ENCODE measurements at regions not wholly inside any gene's neighbourhood (a gene's known extent, or its start where the extent isn't known, plus 50 kb on each side); places are given as distances from the start of the nearest gene placed in this dataset.
"Not testable (repeated sequence)": the region's sequence is repeated elsewhere in the genome, so short reads cannot be mapped to it uniquely, and the experiment has no call there.

- not testable (repeated sequence) for DNase-seq (ENCODE audit: low spot score)
Measured at GRCh38 chr9:26492608-26493521, 399.7 kb downstream of the CAAP1 start.

DNA sequence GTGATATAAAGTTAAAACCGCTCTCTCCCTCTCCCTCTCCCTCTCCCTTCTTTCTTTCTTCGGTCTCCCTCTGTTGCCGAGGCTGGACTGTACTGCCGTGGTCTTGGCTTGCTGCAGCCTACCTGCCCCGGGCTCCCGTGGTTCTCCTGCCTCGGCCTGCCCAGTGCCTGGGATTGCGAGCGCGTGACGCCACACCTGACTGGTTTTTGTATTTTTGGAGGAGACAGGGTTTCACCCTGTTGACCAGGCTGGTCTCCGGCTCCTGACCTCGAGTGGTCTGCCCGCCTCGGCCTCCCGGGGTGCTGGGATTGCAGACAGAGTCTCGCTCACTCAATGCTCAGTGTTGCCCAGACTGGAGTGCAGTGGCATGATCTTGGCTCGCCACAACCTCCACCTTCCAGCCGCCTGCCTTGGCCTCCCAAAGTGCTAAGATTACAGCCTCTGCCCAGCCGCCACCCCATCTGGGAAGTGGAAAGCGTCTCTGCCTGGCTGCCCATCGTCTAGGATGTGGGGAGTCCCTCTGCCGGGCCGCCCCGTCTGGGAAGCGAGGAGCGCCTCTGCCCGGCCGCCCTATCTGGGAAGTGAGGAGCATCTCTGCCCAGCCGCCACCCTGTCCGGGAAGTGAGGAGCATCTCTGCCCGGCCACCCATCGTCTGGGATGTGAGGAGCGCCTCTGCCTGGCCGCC is 400.5 kb downstream of the CAAP1 start:
- not testable (repeated sequence) for DNase-seq (ENCODE audit: low spot score)

GRCh38 chr9:26483991-26484390 is 408.6 kb downstream of the CAAP1 start:
- DNase-seq (ENCODE audit: low spot score) = no peak

GRCh38 chr9:26477963-26478362 is 414.6 kb downstream of the CAAP1 start:
- DNase-seq (ENCODE audit: low spot score) = no peak

DNA sequence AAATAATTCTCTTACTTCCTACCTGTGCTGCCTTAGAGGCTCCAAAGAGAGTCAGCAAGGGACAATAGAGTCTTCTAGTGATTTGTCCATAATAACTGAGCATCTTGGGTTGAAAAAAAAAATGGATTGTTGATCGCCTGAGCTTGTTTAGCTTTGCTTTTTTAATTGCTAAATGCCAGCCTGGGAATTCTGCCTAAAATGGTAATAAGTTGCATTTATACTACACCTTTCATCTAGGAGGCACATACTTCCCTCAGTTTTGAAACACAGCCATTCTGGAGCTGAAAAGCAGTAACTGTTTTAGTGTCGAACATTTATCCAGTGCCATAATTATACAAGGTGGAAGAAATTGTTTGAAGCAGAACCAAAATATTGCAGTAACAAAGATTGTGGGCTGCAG is 421.3 kb downstream of the CAAP1 start:
- DNase-seq (ENCODE audit: low spot score) = no peak

- no peak for DNase-seq (ENCODE audit: low spot score)
Measured at GRCh38 chr9:26470284-26470683, 422.3 kb downstream of the CAAP1 start.

DNA sequence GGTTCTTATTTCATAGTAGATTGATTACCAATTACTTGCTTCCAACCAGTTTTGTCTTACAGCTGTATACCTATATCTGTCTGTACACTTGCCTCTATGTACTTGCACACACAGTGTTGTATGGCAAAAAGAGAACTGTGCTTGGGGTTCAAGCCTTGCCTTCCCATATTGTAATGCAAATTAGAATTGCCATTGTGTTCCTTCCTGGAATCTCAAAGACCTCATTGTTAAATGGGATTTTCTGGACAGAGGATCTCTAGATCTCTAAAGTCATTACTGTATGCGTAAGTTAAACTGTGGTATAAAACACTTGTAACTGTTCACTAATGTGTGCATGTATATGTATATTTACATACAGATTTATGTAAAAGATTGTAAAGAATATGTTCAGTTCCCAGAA is 428.8 kb downstream of the CAAP1 start:
- DNase-seq (ENCODE audit: low spot score) = no peak

DNA sequence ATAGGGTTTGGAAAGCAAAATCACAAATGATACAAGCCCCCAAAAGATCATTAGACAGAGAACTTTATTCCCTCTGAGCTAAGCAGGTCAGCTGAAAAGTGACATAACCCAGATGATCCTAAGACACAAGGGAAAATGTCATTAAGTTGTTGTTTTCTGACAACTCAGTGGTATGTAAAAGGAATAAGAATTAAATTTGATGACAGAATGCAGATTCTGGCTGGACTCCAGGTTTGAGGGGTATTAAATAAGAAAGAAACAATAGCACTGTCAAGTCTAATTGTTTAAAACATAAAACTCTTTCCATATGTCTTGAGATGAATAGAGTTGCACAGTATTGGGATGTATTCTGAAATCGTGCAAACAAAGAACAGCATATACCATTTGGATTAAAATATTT is 429.9 kb downstream of the CAAP1 start:
- no peak for DNase-seq (ENCODE audit: low spot score)

DNA sequence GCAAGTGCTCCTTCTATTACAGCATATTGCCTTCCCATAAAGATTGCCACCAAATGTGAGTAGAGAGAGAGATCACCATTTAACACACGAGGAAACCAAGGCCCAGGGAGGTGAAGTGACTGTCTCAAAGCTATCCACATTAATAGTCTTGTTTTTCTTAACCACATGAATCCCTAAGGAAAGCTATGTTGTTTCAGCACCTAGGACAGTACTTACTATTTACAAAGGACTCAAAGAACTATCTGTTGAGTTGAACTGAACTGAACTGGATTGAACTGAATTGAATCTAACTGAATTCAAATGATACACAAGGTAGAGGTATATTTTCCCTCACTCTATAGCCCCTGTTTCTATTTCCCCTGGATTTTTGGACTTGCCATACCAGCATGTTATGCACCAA is 430.4 kb downstream of the CAAP1 start:
- no peak for DNase-seq (ENCODE audit: low spot score)

DNA sequence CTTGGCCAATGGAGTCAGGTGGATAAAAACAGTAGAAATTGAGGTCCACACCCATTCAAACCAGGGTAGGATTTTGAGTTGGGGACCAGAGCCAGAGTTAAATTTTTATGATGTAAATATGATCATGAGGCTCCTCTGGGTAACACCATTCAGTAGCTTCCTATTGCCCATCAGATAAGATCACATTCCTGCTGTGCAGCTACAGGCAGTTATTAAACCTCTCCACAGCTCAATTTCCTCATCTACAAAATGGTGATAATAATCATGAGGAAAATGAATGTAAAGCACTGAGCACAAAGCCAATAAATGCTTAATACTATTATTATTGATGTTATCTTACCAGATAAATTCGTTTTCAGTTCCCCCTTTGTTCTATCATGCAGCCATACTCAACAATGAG is 432.0 kb downstream of the CAAP1 start:
- DNase-seq (ENCODE audit: low spot score) = no peak

DNA sequence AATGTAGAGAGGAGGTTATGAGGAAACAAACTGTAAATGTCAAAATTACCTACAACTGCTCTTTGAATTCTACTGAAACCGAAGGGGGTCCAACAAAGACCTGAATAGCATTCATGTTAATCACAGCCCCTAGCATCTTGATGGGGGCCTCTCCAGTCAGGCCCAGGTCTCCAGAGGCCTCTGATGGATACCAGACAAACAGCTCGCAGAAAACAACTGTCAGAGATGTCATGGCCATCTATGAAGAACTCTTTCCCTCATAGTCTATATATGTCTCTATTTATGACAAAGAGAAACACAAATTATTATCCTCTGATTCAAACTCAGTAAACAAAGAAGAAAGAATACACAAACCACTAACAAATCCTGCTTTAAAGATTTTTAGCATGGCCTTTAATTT is 432.6 kb downstream of the CAAP1 start:
- no peak for DNase-seq (ENCODE audit: low spot score)

GRCh38 chr9:26458054-26458453 is 434.5 kb downstream of the CAAP1 start:
- DNase-seq (ENCODE audit: low spot score) = no peak

DNA sequence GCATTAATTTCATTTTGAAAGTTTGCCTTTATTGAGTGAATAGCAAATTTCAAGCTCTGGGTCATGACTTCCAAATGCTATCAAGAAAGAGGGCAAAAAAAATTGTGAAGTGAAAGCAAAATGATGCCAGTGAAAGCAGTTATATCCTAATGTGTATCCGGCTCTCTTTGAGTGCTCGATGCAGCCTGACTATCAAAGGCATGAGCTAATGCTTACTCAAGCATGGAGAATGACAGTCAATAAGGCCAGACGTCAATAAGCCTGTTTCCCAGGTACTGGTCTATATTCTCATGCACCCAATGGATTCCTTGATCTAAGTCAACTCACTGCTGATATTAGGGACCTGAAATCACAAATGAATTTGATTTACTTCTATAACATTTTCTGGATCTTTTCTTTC is 435.5 kb downstream of the CAAP1 start:
- no peak for DNase-seq (ENCODE audit: low spot score)

DNA sequence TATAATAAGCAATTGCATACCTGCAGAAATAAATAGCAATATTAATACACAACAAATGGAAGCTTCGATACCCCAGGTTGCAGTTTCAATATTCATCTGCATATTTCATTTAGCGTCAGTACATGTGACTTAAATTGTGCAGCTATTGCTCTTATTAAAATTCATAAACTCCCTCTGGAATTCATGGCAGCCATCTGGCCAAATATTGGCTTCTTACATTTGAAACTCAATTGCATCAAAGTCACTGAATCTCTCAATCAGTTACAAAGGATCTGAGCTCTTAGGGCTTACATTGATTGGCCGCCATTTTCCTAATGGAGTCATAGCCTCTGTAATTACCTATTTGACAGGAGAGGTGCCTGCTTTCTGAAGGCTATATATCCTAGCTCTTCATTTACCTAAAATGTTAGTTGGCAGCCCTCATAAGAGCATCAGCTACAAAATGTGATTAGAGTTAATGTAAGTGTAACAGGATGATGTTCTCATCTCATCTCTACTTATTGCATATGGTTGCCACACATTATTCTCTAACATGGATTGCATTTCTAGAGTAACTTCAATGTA is 453.5 kb downstream of the CAAP1 start:
- no peak for DNase-seq (ENCODE audit: low spot score)

DNA sequence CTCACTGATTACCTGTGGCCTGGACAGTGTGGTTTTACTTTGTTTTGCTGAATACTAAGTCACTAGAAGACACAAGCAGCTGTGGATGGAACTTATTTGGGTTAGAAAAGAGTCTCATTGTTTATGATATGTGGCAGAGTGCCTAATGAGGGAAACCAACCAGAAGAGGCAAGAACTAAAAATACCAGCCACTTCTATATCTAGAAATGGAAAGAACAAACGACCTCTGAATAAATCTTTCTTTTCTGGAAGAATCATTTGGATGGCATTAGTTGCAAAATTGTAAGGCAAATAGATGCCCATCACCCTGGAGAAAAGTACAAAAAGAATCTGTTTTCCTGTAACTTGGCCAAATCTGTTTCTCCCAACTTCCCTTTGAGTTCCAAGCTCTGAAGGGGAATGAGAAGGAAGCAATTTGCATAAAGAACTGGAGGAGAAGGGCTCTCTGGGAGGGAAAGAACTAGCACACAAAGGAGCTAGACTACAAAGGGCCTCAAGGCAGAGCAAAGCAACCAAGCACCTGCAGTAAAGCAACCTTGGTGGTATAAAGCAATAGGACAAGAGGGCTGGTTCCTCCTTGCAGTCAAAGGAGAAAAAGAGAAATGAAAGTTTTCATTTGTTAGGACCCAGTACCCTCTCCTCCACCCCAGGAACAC is 455.4 kb downstream of the CAAP1 start:
- no peak for DNase-seq (ENCODE audit: low spot score)

DNA sequence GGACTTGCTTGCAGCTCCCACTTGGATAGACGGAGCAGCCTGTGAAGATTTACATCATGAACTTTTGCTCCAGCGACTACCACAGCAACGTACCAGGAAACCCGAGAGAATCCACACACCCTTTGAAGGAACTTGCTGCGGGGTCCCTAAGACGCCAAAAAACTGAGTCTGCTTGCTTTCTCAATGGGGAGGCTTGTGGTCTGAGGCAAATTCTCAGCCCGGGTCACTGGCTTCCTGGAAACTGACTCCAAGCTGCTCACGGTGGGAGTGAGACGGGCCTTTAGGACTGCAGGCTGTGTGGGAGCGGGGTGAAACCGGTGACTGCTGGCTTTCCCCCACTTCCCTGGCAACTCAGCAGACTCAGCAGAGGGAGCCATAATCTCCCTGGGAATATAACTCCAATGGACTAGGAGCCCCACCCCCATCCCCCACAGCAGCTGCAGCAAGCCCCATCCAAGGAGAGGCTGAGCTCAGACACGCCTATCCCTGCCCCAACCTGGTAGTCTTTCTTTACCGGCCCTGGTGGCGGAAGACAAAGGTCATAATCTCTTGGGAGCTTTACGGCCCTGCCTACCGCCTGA is 466.0 kb downstream of the CAAP1 start:
- DNase-seq (ENCODE audit: low spot score) = no peak

- no peak for DNase-seq (ENCODE audit: low spot score)
Measured at GRCh38 chr9:26418480-26418879, 474.1 kb downstream of the CAAP1 start.

GRCh38 chr9:26415528-26415927 is 477.1 kb downstream of the CAAP1 start:
- no peak for DNase-seq (ENCODE audit: low spot score)

DNA sequence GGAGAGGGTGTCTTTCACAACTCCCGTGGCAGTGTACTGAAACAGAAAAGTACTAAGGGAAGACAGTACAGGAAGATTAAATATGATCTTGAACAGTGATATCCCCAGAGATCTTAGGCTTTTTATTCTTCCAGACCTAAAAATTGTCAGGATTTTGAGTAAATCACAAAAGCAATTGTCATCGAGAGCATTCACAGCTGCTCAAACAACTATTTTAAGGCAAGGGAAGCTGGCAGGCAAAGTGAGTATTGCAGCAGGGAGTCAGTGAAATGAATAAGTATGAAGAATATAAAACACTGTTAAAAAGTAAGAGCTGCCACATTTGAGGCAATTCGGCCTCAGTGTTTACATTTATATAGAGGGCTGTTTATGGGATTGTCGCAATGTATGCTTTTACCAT is 479.0 kb downstream of the CAAP1 start:
- no peak for DNase-seq (ENCODE audit: low spot score)

- DNase-seq (ENCODE audit: low spot score) = no peak
Measured at GRCh38 chr9:26412446-26412845, 480.2 kb downstream of the CAAP1 start.

- DNase-seq (ENCODE audit: low spot score) = no peak
Measured at GRCh38 chr9:26406676-26407075, 485.9 kb downstream of the CAAP1 start.

GRCh38 chr9:26399556-26399955 is 493.0 kb downstream of the CAAP1 start:
- DNase-seq (ENCODE audit: low spot score) = no peak
